Gastroesophageal sphincter (tissue), 4 donors: ENCODE measurements at regions not wholly inside any gene's neighbourhood (a gene's known extent, or its start where the extent isn't known, plus 50 kb on each side); places are given as distances from the start of the nearest gene placed in this dataset.

Experiments used
- ATAC-seq: fragments of 150-250 bp; one replicate; pipeline ENCODE4 v1.9.1; 2016; ENCODE audit warnings: mild to moderate bottlenecking, moderate library complexity
- H3K27ac ChIP-seq, 4 donors: fragments of 200-600 bp; sonication (generic) in 3 of 4; 1 replicate in 3 of 4; 2 replicates in 1 of 4; pipeline ENCODE4 v1.5.1; 2016 to 2019
- H3K27me3 ChIP-seq: fragments of 200-600 bp; sonication (generic); one replicate; pipeline ENCODE4 v1.5.1; 2019
- H3K36me3 ChIP-seq, 2 donors: fragments of 200-600 bp; sonication (generic); one replicate each; pipeline ENCODE4 v1.5.1; 2019; ENCODE audit warnings: control low read depth in 1 of 2
- H3K4me1 ChIP-seq, 3 donors: fragments of 200-600 bp; sonication (generic); 1 replicate in 2 of 3; 2 replicates in 1 of 3; pipeline ENCODE4 v1.5.1; 2016 to 2019; ENCODE audit warnings: control low read depth in 2 of 3
- H3K4me3 ChIP-seq, 2 donors: fragments of 200-600 bp; sonication (generic); one replicate each; pipeline ENCODE4 v1.5.1; 2019; ENCODE audit warnings: mild to moderate bottlenecking in 1 of 2, moderate library complexity in 1 of 2
- H3K9me3 ChIP-seq, 3 donors: fragments of 200-600 bp; sonication (generic); one replicate each; pipeline ENCODE4 v1.5.1; 2017 to 2019; ENCODE audit warnings: control low read depth in 2 of 3
- EP300 ChIP-seq: sonication (generic); formaldehyde crosslinking; IDR thresholded peaks from one replicate; pipeline ENCODE4 v1.6.1; 2017; ENCODE audit warnings: antibody characterized with exemption, mild to moderate bottlenecking
- POLR2A ChIP-seq, 2 donors: fragments of 450-650 bp; IDR thresholded peaks; one replicate each; pipeline ENCODE4 v1.6.1; 2017; ENCODE audit warnings: antibody characterized with exemption in 2 of 2, mild to moderate bottlenecking in 2 of 2, moderate library complexity in 1 of 2
- POLR2AphosphoS5 ChIP-seq: sonication (generic); formaldehyde crosslinking; IDR thresholded peaks from one replicate; pipeline ENCODE4 v1.6.1; 2017; ENCODE audit warnings: antibody characterized with exemption
- WGBS, 2 donors: methylation state at CpG; one replicate each; pipeline ENCODE4 v1.1.5; 2018; ENCODE audit warnings: low coverage in 1 of 2; 5-methylcytosine and 5-hydroxymethylcytosine counted together
- TF ChIP-seq, protein P1 (sequence below), 4 experiments: fragments of 200-600 bp in 2 of 4; fragments of 450-650 bp in 2 of 4; sonication (generic) in 1 of 4; IDR thresholded peaks; one replicate each; pipeline ENCODE4 v1.5.1; 2017 to 2019; ENCODE audit warnings: antibody characterized with exemption in 4 of 4, mild to moderate bottlenecking in 2 of 4, moderate library complexity in 2 of 4

- no peak for ATAC-seq
- TF ChIP-seq POLR2AphosphoS5 (no peak), POLR2A (IDR thresholded peaks at IDR 0.05) (no peak), EP300 (no peak)
- TF ChIP-seq, protein P1, sequence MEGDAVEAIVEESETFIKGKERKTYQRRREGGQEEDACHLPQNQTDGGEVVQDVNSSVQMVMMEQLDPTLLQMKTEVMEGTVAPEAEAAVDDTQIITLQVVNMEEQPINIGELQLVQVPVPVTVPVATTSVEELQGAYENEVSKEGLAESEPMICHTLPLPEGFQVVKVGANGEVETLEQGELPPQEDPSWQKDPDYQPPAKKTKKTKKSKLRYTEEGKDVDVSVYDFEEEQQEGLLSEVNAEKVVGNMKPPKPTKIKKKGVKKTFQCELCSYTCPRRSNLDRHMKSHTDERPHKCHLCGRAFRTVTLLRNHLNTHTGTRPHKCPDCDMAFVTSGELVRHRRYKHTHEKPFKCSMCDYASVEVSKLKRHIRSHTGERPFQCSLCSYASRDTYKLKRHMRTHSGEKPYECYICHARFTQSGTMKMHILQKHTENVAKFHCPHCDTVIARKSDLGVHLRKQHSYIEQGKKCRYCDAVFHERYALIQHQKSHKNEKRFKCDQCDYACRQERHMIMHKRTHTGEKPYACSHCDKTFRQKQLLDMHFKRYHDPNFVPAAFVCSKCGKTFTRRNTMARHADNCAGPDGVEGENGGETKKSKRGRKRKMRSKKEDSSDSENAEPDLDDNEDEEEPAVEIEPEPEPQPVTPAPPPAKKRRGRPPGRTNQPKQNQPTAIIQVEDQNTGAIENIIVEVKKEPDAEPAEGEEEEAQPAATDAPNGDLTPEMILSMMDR (IDR thresholded peaks at IDR 0.05) = no peak
Measured at GRCh38 chr10:130648807-130649206, 512.6 kb downstream of the GLRX3 start.

GRCh38 chr10:130652544-130652943 lies 516.4 kb downstream of the GLRX3 start:
- Histone ChIP-seq H3K27ac (no peak overlapping the region), H3K36me3 (no peaks in the 10 kb centered on the region), H3K4me1 (no peaks in the 10 kb centered on the region), H3K27me3 (peaks cover 15% of the 10 kb centered on the region), H3K4me3 (no peak overlapping the region), H3K9me3 (peaks cover 0 to 11% (median 0%) of the 10 kb centered on the region in 3 donors)
- no peak for ATAC-seq
- WGBS, 2 donors = 93 to 97% methylated on average over 5 of the region's 5 CpGs
- TF ChIP-seq, protein P1 (IDR thresholded peaks at IDR 0.05) = no peak
- TF ChIP-seq POLR2A (IDR thresholded peaks at IDR 0.05) = no peak
- TF ChIP-seq EP300 = no peak

More at GRCh38 chr10:130648807-130649206, 512.6 kb downstream of the GLRX3 start:
- Histone ChIP-seq H3K27me3 (peaks cover 5% of the 10 kb centered on the region), H3K4me3 (no peak overlapping the region), H3K4me1 (no peaks in the 10 kb centered on the region), H3K9me3 (peaks cover 0 to 11% (median 0%) of the 10 kb centered on the region in 3 donors), H3K27ac (no peak overlapping the region), H3K36me3 (no peaks in the 10 kb centered on the region)
- WGBS, 2 donors = 60 to 97% methylated on average over 3 to 5 of the region's 10 CpGs

DNA sequence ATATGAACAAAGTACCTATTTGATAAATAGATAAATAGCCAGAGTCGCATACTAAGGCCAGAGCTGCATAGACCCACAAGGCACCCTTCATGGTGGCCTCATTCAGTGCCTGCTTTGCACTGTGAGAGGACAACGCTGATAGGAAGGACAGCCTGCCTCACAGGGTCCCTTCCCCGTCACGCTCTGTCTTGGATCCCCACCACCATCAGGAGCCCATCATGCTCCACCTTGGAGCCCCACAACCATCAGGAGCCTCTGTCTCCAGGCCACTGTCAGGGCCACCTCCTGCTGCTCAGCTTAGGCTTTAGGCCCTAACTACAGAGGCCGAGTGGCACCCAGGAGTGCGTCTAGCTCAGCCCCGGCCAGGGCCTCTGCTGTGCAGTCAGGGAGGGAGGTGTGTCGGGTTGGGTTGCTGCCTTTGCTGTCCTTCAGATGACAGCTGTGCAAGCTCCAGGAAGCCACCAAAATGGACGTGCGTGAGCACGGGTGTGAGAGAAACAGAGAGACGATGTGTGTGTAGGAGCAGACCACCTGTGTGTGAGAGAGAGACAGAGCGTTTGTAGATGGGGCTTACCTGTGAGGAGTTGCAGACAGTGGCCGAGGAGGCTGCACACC lies 516.9 kb downstream of the GLRX3 start:
- H3K4me3 ChIP-seq = no peak overlapping the region
- peaks cover 0 to 11% (median 0%) of the 10 kb centered on the region in 3 donors for H3K9me3 ChIP-seq
- peaks cover 15% of the 10 kb centered on the region for H3K27me3 ChIP-seq
- no peaks in the 10 kb centered on the region for H3K36me3 ChIP-seq
- 73 to 86% methylated on average over 5 of the region's 14 CpGs for WGBS, 2 donors
- H3K27ac ChIP-seq = no peak overlapping the region
- H3K4me1 ChIP-seq = no peaks in the 10 kb centered on the region
- no peak for ATAC-seq
- TF ChIP-seq POLR2AphosphoS5 (no peak), EP300 (no peak), POLR2A (IDR thresholded peaks at IDR 0.05) (no peak)
- TF ChIP-seq, protein P1 (IDR thresholded peaks at IDR 0.05) = no peak

GRCh38 chr10:130654726-130655125 lies 518.5 kb downstream of the GLRX3 start:
- no peak overlapping the region for H3K4me3 ChIP-seq
- no peaks in the 10 kb centered on the region for H3K4me1 ChIP-seq
- WGBS, 2 donors = 80% methylated on average over 3 of the region's 20 CpGs; no CpG with 5 or more reads in 1 of the 2 donors
- no peak for ATAC-seq
- no peak overlapping the region for H3K27ac ChIP-seq
- TF ChIP-seq POLR2A (IDR thresholded peaks at IDR 0.05) = no peak
- TF ChIP-seq, protein P1 (IDR thresholded peaks at IDR 0.05) = no peak
- TF ChIP-seq POLR2AphosphoS5 = no peak
- TF ChIP-seq EP300 = no peak
- peaks cover 0 to 8% (median 0%) of the 10 kb centered on the region in 3 donors for H3K9me3 ChIP-seq
- no peaks in the 10 kb centered on the region for H3K36me3 ChIP-seq
- peaks cover 14% of the 10 kb centered on the region for H3K27me3 ChIP-seq
